ENCODE measurements at regions not wholly inside any gene's neighbourhood (a gene's known extent, or its start where the extent isn't known, plus 50 kb on each side); places are given as distances from the start of the nearest gene placed in this dataset.

- TF ChIP-seq, protein P1, sequence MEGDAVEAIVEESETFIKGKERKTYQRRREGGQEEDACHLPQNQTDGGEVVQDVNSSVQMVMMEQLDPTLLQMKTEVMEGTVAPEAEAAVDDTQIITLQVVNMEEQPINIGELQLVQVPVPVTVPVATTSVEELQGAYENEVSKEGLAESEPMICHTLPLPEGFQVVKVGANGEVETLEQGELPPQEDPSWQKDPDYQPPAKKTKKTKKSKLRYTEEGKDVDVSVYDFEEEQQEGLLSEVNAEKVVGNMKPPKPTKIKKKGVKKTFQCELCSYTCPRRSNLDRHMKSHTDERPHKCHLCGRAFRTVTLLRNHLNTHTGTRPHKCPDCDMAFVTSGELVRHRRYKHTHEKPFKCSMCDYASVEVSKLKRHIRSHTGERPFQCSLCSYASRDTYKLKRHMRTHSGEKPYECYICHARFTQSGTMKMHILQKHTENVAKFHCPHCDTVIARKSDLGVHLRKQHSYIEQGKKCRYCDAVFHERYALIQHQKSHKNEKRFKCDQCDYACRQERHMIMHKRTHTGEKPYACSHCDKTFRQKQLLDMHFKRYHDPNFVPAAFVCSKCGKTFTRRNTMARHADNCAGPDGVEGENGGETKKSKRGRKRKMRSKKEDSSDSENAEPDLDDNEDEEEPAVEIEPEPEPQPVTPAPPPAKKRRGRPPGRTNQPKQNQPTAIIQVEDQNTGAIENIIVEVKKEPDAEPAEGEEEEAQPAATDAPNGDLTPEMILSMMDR (IDR thresholded peaks at IDR 0.05) = no peak
- no peak for TF ChIP-seq POLR2A (IDR thresholded peaks at IDR 0.05)
These were observed 139.5 kb downstream of the DLL1 start for GRCh38 chr6:170151321-170151771.
